Stimulated activated naive B cell treated with anti-CD40 and anti-IgM and Interleukin-4, amounts not matched to agents 10 μg/mL and 1 μg/mL and 100 μg/mL, for 72 hours (primary cell): ENCODE measurements at regions not wholly inside any gene's neighbourhood (a gene's known extent, or its start where the extent isn't known, plus 50 kb on each side); places are given as distances from the start of the nearest gene placed in this dataset.

ENCODE experiments used
- ATAC-seq, 2 donors: fragments of 150-1000 bp; cut with Tn5 transposase; replicated peaks; 2 replicates each; pipeline ENCODE4 v1.10.0; 2021; ENCODE audit warnings: moderate library complexity in 1 of 2
- DNase-seq: peaks from one replicate; pipeline ENCODE4 v3.0.0; 2021
- H3K27ac Mint-ChIP-seq: one replicate; pipeline ENCODE4 v1.8.0; 2022; ENCODE audit warnings: mild to moderate bottlenecking, mixed read lengths
- H3K27me3 Mint-ChIP-seq, 2 donors: one replicate each; pipeline ENCODE4 v1.8.0; 2022; ENCODE audit warnings: mixed read lengths in 2 of 2
- H3K36me3 Mint-ChIP-seq, 2 donors: one replicate each; pipeline ENCODE4 v1.8.0; 2022; ENCODE audit warnings: mixed read lengths in 2 of 2, mild to moderate bottlenecking in 1 of 2
- H3K4me1 Mint-ChIP-seq, 2 donors: one replicate each; pipeline ENCODE4 v1.8.0; 2022; ENCODE audit warnings: mixed read lengths in 2 of 2, mild to moderate bottlenecking in 1 of 2
- H3K4me3 Mint-ChIP-seq, 2 donors: one replicate each; pipeline ENCODE4 v1.8.0; 2022; ENCODE audit warnings: mild to moderate bottlenecking in 2 of 2, mixed read lengths in 2 of 2, moderate library complexity in 1 of 2
- H3K9me3 Mint-ChIP-seq, 2 donors: one replicate each; pipeline ENCODE4 v1.8.0; 2022; ENCODE audit warnings: mixed read lengths in 2 of 2, mild to moderate bottlenecking in 1 of 2

- ATAC-seq (no peak), DNase-seq (no peak)
- Mint-ChIP-seq H3K4me3 (no peak overlapping the region), H3K4me1 (no peaks in the 10 kb centered on the region), H3K36me3 (no peaks in the 10 kb centered on the region), H3K27me3 (no peaks in the 10 kb centered on the region), H3K27ac (no peak overlapping the region), H3K9me3 (no peaks in the 10 kb centered on the region)
These were observed 56.4 kb downstream of the CRYGS start for GRCh38 chr3:186487819-186488218.

GRCh38 chr3:186487037-186487436 is 57.1 kb downstream of the CRYGS start:
- DNase-seq, result no peak
- no peaks in the 10 kb centered on the region for H3K27me3 Mint-ChIP-seq
- no peaks in the 10 kb centered on the region for H3K4me1 Mint-ChIP-seq
- H3K9me3 Mint-ChIP-seq, result peaks cover 0 to under 1% of the 10 kb centered on the region in 2 donors
- no peaks in the 10 kb centered on the region for H3K36me3 Mint-ChIP-seq
- no peak overlapping the region for H3K4me3 Mint-ChIP-seq
- ATAC-seq, result no peak
- H3K27ac Mint-ChIP-seq, result no peak overlapping the region

GRCh38 chr3:186483611-186484340 is 60.4 kb downstream of the CRYGS start:
- ATAC-seq (no peak), DNase-seq (no peak)
- H3K36me3 Mint-ChIP-seq, result no peaks in the 10 kb centered on the region
- no peak overlapping the region for H3K27ac Mint-ChIP-seq
- H3K4me1 Mint-ChIP-seq, result peaks cover 7 to 8% of the 10 kb centered on the region in 2 donors
- H3K9me3 Mint-ChIP-seq, result peaks cover 0 to 2% of the 10 kb centered on the region in 2 donors
- H3K27me3 Mint-ChIP-seq, result peaks cover 0 to under 1% of the 10 kb centered on the region in 2 donors
- no peak overlapping the region for H3K4me3 Mint-ChIP-seq

DNA sequence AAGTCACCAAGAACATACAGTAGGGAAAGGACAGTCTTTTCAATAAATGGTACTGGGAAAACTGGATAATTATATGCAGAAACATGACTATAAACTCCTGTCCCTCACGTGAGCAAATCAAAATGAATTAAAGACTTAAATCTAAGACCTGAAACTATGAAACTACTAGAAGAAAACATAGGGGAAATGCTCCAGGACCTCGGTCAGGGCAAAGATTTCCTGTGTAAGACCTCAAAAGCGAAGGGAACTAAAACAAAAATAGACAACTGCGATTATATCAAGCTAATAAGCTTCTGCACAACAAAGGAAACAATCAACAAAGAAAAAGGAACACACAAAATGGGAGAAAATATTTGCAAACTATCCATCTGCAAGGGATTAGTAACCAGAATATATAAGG is 62.7 kb downstream of the CRYGS start:
- Mint-ChIP-seq H3K36me3 (no peaks in the 10 kb centered on the region), H3K4me3 (no peak overlapping the region), H3K27ac (no peak overlapping the region), H3K9me3 (peaks cover 0 to 2% of the 10 kb centered on the region in 2 donors), H3K27me3 (peaks cover 5 to 11% of the 10 kb centered on the region in 2 donors), H3K4me1 (peaks cover 9% of the 10 kb centered on the region in 2 donors)
- ATAC-seq (no peak), DNase-seq (no peak)

DNA sequence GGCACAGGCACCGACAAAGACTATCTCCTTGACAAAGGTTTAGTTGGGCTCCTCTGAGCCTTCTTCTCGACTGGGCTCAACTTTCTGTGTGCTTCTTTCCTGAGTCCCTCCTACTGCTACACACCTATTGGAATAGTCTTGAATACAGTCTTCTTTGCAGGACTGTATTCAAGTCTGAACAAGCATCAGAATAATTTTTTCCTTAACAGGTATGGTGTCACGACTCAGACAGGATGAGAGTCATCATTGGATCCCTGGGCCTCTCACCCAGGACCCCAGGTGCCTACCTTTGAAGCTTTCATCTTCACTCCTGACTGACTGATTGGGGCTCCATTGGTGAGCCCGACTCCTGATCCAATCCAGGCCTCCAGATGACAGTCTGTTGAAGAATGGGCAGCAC is 66.3 kb downstream of the CRYGS start:
- no peak overlapping the region for H3K4me3 Mint-ChIP-seq
- no peak for DNase-seq
- peaks cover 17 to 19% of the 10 kb centered on the region in 2 donors for H3K4me1 Mint-ChIP-seq
- no peak for ATAC-seq
- H3K9me3 Mint-ChIP-seq, result peaks cover 0 to 2% of the 10 kb centered on the region in 2 donors
- peaks cover 7 to 11% of the 10 kb centered on the region in 2 donors for H3K27me3 Mint-ChIP-seq
- no peaks in the 10 kb centered on the region for H3K36me3 Mint-ChIP-seq
- no peak overlapping the region for H3K27ac Mint-ChIP-seq

DNA sequence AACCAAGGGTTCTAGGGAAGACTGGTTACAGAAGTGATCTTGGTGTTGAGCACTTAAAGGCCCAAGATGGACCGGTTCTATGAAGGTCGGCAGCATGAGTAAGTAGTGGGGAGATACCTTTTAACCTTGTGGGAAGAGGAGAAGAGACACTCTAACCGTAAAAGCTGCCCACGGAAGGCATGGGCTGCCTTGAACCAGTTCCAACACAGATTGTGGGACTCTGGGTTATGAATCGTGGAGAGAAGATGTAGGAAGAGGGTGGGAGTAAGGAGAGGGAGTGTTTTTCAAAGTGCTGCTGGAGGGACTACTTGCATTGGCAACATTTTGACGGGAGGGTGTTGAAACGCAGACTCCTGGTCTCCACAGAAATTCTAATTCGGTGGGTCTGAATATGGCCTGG is 67.1 kb downstream of the CRYGS start:
- Mint-ChIP-seq H3K36me3 (no peaks in the 10 kb centered on the region), H3K4me1 (peaks cover 18 to 19% of the 10 kb centered on the region in 2 donors), H3K27ac (no peak overlapping the region), H3K27me3 (peaks cover 7 to 11% of the 10 kb centered on the region in 2 donors), H3K4me3 (no peak overlapping the region), H3K9me3 (peaks cover 0 to 2% of the 10 kb centered on the region in 2 donors)
- no peak for DNase-seq
- no peak for ATAC-seq

DNA sequence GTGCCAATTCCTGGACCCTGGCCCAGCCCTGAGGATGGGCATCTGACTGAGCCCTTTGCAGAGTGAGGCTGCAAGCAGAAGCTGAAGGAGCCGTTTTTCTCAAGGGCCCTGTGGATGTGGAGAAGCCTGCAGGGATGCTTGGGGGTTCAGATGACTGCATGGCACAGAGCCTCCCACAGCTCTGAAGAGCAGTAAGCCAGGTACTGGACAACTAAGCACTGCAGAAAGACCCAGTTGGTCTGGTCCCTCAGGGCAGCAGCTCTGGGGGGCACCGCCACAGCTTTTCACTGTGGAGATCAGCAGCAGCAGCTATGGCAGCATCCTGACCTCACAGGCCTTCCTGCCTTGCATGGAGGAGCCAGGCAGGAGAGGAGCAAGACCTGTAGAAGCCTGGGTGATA is 67.6 kb downstream of the CRYGS start:
- Mint-ChIP-seq H3K36me3 (no peaks in the 10 kb centered on the region), H3K4me1 (peaks cover 14 to 15% of the 10 kb centered on the region in 2 donors), H3K27me3 (peaks cover 7 to 11% of the 10 kb centered on the region in 2 donors), H3K27ac (no peak overlapping the region), H3K4me3 (no peak overlapping the region), H3K9me3 (no peaks in the 10 kb centered on the region)
- DNase-seq (no peak), ATAC-seq (no peak)

GRCh38 chr3:186476044-186476468 is 68.1 kb downstream of the CRYGS start:
- Mint-ChIP-seq H3K4me1 (peaks cover 11% of the 10 kb centered on the region in 2 donors), H3K27ac (no peak overlapping the region), H3K36me3 (no peaks in the 10 kb centered on the region), H3K27me3 (peaks cover 7 to 11% of the 10 kb centered on the region in 2 donors), H3K4me3 (no peak overlapping the region), H3K9me3 (no peaks in the 10 kb centered on the region)
- DNase-seq (no peak), ATAC-seq (peak in 1 of 2 donors; percentile 42)

DNA sequence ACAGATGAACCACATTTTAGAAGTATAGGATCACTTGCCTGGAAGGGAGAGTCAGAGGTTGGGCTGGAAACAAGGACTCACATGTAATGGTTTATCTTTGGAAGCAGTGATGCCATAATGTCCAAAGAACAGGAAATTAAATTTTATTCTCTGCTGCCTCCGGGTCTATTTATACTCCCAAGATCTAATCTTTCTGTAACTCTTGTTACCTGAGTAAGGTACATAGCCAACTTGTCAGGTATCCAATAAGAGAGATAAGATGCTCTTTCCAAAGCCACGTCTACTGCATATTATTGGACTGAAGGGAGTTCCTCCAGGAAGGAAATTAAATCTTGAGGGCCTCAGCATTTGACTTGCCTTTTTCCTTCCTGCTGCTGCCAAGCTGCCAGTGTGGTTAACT is 71.0 kb downstream of the CRYGS start:
- Mint-ChIP-seq H3K27ac (no peak overlapping the region), H3K4me3 (no peak overlapping the region), H3K9me3 (no peaks in the 10 kb centered on the region), H3K27me3 (peaks cover 7 to 13% of the 10 kb centered on the region in 2 donors), H3K4me1 (peaks cover 12 to 24% of the 10 kb centered on the region in 2 donors), H3K36me3 (no peaks in the 10 kb centered on the region)
- DNase-seq (no peak), ATAC-seq (no peak)

DNA sequence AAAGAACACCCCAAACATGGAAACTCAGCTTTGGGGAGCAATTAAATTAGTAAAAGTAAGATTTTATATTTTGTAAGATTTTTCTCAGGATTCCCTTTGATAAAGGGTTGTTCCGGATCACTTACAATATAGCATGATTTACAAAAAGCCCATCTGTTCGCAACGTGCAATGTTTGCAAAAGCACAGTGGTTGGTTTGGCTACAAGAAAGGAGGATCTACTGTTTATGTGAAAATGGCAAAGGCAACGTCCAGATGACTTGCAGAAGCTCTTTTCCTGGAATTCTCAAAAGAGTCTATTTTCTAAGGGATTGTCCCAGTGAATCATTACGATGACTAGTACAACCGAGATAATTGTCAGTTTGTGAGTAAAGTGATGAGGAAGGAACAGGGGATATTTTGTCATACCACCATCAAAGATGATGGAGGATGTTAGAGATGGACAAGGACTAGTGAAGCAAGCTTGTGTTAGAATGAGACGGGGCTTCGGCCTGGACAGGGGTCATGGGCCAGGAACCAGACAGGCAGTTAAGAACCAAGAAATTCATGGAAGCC is 71.6 kb downstream of the CRYGS start:
- Mint-ChIP-seq H3K4me3 (no peak overlapping the region), H3K36me3 (no peaks in the 10 kb centered on the region), H3K27me3 (peaks cover 7 to 13% of the 10 kb centered on the region in 2 donors), H3K4me1 (peaks cover 12 to 24% of the 10 kb centered on the region in 2 donors), H3K27ac (no peak overlapping the region), H3K9me3 (no peaks in the 10 kb centered on the region)
- DNase-seq (no peak), ATAC-seq (no peak)

GRCh38 chr3:186471771-186472170 is 72.4 kb downstream of the CRYGS start:
- Mint-ChIP-seq H3K4me1 (peaks cover 12 to 24% of the 10 kb centered on the region in 2 donors), H3K4me3 (no peak overlapping the region), H3K9me3 (no peaks in the 10 kb centered on the region), H3K36me3 (no peaks in the 10 kb centered on the region), H3K27ac (no peak overlapping the region), H3K27me3 (peaks cover 7 to 9% of the 10 kb centered on the region in 2 donors)
- DNase-seq (no peak), ATAC-seq (no peak)

DNA sequence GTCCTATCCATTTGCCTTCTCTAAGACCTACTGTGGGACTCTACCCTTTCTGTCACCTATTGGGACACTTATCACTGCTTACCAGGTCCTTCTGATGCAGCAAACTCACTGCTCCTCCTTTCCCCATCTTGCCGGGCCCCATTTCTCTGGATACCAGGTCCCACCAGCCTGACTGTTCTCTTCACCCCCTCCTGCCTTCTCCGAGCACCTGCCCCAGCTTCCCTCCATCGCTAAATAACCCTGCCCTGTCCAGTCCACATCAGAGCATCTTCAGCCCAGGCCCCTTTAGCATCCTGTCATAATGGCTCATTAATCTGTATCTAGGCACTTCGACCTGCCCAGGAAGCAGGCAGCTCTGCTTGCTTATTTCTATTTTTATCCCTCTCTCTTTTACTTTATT is 74.7 kb downstream of the CRYGS start:
- no peak for DNase-seq
- Mint-ChIP-seq H3K27ac (no peak overlapping the region), H3K9me3 (no peaks in the 10 kb centered on the region), H3K36me3 (no peaks in the 10 kb centered on the region), H3K4me1 (peaks cover 5 to 13% of the 10 kb centered on the region in 2 donors), H3K4me3 (no peak overlapping the region), H3K27me3 (peaks cover 7 to 8% of the 10 kb centered on the region in 2 donors)
- no peak for ATAC-seq

- DNase-seq (no peak), ATAC-seq (no peak)
- no peaks in the 10 kb centered on the region for H3K9me3 Mint-ChIP-seq
- no peaks in the 10 kb centered on the region for H3K36me3 Mint-ChIP-seq
- peaks cover 3 to 13% of the 10 kb centered on the region in 2 donors for H3K4me1 Mint-ChIP-seq
- H3K4me3 Mint-ChIP-seq, result no peak overlapping the region
- peaks cover 4 to 8% of the 10 kb centered on the region in 2 donors for H3K27me3 Mint-ChIP-seq
- no peak overlapping the region for H3K27ac Mint-ChIP-seq
These were observed 76.2 kb downstream of the CRYGS start for GRCh38 chr3:186467969-186468368.

DNA sequence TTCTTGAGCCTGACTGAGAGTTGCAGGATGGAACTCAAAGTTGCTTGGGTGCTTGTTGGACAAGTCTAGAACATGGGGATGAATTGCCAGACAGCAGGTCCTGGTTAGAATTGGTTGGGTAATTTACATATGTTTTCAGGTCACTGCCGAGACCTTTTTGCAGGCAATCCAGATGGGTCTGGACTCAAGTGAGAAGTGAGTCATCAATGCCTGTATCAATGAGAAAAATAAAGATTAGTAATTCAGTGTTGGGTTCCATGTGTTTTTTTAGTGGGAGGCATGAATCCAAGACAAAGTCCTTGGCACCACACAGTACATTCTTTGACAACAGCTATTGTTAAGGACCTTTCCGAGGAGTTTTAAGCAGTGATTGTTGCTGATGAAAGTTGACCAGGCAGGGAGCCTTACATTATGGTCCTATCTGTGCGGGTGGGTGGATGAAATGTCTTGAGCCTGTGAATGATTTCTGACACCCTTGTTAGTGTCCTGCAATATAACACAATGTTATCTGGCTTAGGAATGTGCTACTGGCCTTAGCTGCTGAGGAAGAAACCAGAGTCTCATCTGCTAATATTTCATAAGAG is 77.7 kb downstream of the CRYGS start:
- Mint-ChIP-seq H3K4me3 (no peak overlapping the region), H3K27ac (no peak overlapping the region), H3K27me3 (peaks cover 4 to 8% of the 10 kb centered on the region in 2 donors), H3K4me1 (peaks cover 1 to 13% of the 10 kb centered on the region in 2 donors), H3K36me3 (no peaks in the 10 kb centered on the region), H3K9me3 (no peaks in the 10 kb centered on the region)
- DNase-seq, result no peak
- ATAC-seq, result no peak

DNA sequence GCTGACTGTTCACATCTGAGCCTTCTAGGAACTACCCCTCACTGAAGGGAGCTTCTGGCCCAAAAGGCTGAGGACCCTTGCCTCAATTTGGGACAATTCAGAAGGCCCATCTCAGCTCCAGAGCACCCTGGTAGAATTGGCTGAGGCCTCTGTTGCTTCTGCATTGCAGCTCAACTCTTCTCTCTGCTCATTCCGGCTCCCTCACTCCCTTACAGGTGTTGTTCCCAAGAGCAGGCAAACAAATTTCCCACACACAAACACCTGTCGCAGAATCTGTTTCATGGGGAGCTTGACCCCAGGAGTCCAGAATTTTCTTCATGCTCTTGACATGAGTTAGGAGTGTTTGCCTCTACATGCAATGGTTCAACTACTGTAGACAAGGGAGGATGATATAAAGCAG is 78.7 kb downstream of the CRYGS start:
- DNase-seq (no peak), ATAC-seq (no peak)
- H3K27me3 Mint-ChIP-seq, result peaks cover 4 to 8% of the 10 kb centered on the region in 2 donors
- H3K27ac Mint-ChIP-seq, result no peak overlapping the region
- no peaks in the 10 kb centered on the region for H3K9me3 Mint-ChIP-seq
- H3K4me1 Mint-ChIP-seq, result peaks cover 1 to 12% of the 10 kb centered on the region in 2 donors
- no peak overlapping the region for H3K4me3 Mint-ChIP-seq
- H3K36me3 Mint-ChIP-seq, result no peaks in the 10 kb centered on the region
